AG10803 (cell line): ENCODE measurements at regions not wholly inside any gene's neighbourhood (a gene's known extent, or its start where the extent isn't known, plus 50 kb on each side); places are given as distances from the start of the nearest gene placed in this dataset.

ENCODE experiments used
- DNase-seq: peaks from one replicate; pipeline ENCODE4 v3.0.0; 2010; ENCODE audit warnings: low read depth
- H3K4me3 ChIP-seq: 2 replicates; pipeline ENCODE4 v1.5.1; 2011; ENCODE audit warnings: mild to moderate bottlenecking, low read length, control low read depth
- TF ChIP-seq, protein P1 (sequence below): conservative IDR thresholded peaks from 2 replicates; pipeline ENCODE4 v1.5.1; 2011; ENCODE audit warnings: mild to moderate bottlenecking, low read length, control low read depth, inconsistent platforms

DNA sequence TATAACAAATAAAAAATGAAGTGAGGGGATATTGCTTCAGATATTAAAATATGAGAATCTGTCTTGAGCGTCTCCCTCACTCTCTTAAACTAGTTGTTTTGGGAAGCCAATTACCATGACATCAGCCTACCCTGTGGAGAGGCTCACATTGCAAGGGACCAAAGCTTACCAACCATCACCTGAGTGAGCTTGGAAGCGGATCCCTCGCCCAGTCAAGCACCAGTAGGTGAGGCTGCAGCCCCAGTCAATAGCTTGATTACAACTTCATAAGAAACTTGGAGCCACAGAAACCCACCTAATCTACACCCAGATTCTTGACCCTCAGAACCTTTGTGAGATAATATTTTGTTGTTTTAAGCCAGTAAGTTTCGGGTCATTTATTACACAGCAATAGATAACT, 206.2 kb downstream of the CEMIP2 start:
- TF ChIP-seq, protein P1, sequence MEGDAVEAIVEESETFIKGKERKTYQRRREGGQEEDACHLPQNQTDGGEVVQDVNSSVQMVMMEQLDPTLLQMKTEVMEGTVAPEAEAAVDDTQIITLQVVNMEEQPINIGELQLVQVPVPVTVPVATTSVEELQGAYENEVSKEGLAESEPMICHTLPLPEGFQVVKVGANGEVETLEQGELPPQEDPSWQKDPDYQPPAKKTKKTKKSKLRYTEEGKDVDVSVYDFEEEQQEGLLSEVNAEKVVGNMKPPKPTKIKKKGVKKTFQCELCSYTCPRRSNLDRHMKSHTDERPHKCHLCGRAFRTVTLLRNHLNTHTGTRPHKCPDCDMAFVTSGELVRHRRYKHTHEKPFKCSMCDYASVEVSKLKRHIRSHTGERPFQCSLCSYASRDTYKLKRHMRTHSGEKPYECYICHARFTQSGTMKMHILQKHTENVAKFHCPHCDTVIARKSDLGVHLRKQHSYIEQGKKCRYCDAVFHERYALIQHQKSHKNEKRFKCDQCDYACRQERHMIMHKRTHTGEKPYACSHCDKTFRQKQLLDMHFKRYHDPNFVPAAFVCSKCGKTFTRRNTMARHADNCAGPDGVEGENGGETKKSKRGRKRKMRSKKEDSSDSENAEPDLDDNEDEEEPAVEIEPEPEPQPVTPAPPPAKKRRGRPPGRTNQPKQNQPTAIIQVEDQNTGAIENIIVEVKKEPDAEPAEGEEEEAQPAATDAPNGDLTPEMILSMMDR: no peak
- no peak overlapping the region for H3K4me3 ChIP-seq
- DNase-seq: no peak

- no peak for DNase-seq
- TF ChIP-seq, protein P1: no peak
- H3K4me3 ChIP-seq: no peak overlapping the region
Observed at GRCh38 chr9:71557310-71557709, 211.0 kb downstream of the CEMIP2 start.

- TF ChIP-seq, protein P1: no peak
- no peak for DNase-seq
- H3K4me3 ChIP-seq: no peak overlapping the region
Observed at GRCh38 chr9:71552480-71552879, 215.8 kb downstream of the CEMIP2 start.

DNA sequence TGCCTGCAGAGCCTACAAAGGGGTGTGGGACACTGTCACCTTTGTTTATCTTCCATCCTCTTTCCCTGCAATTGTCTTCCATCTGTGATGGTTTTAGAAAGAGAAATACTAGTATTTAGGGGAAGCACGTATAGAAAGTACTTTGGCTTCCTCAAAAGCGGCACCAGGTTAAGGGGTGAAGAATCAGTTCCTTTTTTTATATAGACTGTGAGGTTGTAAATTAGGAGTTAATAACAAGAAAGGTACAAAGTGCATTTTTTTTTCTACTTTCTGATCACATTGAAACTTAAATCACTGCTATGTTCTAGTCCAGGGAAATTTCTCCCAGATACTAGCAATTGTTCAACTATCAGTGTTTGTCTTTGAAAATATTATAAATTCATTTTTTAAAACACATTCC, 219.3 kb downstream of the CEMIP2 start:
- TF ChIP-seq, protein P1: no peak
- no peak for DNase-seq
- no peak overlapping the region for H3K4me3 ChIP-seq

GRCh38 chr9:71544464-71544863, 223.8 kb downstream of the CEMIP2 start:
- TF ChIP-seq, protein P1: no peak
- no peak for DNase-seq
- H3K4me3 ChIP-seq: no peak overlapping the region

- DNase-seq: no peak
- TF ChIP-seq, protein P1: no peak
- H3K4me3 ChIP-seq: no peak overlapping the region
Observed at GRCh38 chr9:71541436-71541835, 226.9 kb downstream of the CEMIP2 start.

DNA sequence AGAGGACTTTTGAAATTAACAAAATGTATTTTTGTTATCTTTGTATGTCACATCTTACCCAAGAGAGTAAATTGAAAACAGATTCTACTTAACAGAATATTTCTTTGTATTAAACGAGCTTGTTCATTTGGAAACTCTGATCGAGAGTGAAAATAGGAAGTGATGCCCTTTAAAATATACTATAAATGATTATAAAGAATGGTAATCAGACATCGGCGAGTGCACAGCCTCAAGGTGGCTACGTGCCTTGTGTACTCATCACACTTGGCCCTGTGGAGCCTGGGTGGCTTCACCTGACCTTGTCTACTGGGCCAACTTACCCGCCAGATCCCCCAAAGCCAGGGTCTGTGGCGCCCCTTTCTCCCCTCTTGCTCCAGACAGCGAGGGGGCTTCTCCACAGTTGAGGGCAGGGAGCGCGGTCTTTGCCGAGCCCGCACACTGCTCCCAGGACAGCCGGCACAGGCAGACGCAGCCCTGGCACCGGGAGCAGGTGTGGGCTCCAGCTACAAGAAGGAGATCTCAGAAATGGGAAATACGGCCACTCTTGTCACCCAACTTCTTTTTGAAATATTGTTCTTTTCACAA, 243.2 kb downstream of the CEMIP2 start:
- TF ChIP-seq, protein P1: no peak
- no peak for DNase-seq

More for the DNA sequence above, 243.2 kb downstream of the CEMIP2 start:
- H3K4me3 ChIP-seq: no peak overlapping the region
